Nephron progenitor cell (in vitro differentiated cells): ENCODE measurements at regions not wholly inside any gene's neighbourhood (a gene's known extent, or its start where the extent isn't known, plus 50 kb on each side); places are given as distances from the start of the nearest gene placed in this dataset.
"Not testable (repeated sequence)": the region's sequence is repeated elsewhere in the genome, so short reads cannot be mapped to it uniquely, and the experiment has no call there.

ENCODE experiments used
- DNase-seq: peaks from one replicate; pipeline ENCODE4 v3.0.0; 2021
- H3K27ac Mint-ChIP-seq: 2 replicates; pipeline ENCODE4 v1.8.0; 2021; ENCODE audit warnings: mild to moderate bottlenecking, moderate library complexity, mixed read lengths
- H3K27me3 Mint-ChIP-seq: 2 replicates; pipeline ENCODE4 v1.8.0; 2021; ENCODE audit warnings: mild to moderate bottlenecking, low read depth, mixed read lengths; ENCODE audit not compliant: poor library complexity
- H3K36me3 Mint-ChIP-seq: 2 replicates; pipeline ENCODE4 v1.8.0; 2021; ENCODE audit warnings: low read depth, mixed read lengths
- H3K4me1 Mint-ChIP-seq: 2 replicates; pipeline ENCODE4 v1.8.0; 2021; ENCODE audit warnings: mixed read lengths
- H3K4me3 Mint-ChIP-seq: 2 replicates; pipeline ENCODE4 v1.8.0; 2021; ENCODE audit warnings: mild to moderate bottlenecking, moderate library complexity, mixed read lengths
- H3K9me3 Mint-ChIP-seq: 2 replicates; pipeline ENCODE4 v1.8.0; 2021; ENCODE audit warnings: mild to moderate bottlenecking, moderate library complexity, mixed read lengths
- CTCF ChIP-seq: fragments of 200-600 bp; sonication (generic); IDR thresholded peaks from 2 replicates; pipeline ENCODE4 v1.5.0; 2021; ENCODE audit warnings: antibody characterized with exemption

- Mint-ChIP-seq H3K36me3 (no peaks in the 10 kb centered on the region), H3K4me3 (no peak overlapping the region), H3K4me1 (no peaks in the 10 kb centered on the region), H3K27me3 (peaks cover 5% of the 10 kb centered on the region), H3K27ac (no peak overlapping the region), H3K9me3 (no peaks in the 10 kb centered on the region)
- no peak for DNase-seq
- no peak for TF ChIP-seq CTCF
Measured at GRCh38 chr2:129199501-129199900, 780.0 kb upstream of the RAB6C start.

DNA sequence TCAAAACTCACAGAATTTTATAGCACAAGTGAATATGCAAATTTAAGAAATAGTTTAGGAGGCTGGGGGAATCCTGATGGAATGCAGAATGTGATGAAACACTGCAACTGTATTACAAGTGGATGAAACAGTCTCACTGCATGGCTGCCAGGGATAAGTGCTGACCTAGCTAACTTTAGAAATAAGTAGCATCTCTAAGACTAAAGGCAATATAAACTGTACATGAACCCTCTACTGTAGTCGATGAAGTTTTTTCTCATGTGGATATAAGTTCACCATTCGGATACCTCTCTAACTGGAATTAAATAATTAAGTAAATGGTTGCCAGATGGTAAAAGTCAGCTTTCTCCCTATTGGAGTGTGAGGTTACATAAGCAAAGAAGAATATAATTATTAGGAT lies 777.8 kb upstream of the RAB6C start:
- TF ChIP-seq CTCF, result no peak
- H3K27ac Mint-ChIP-seq, result no peak overlapping the region
- no peaks in the 10 kb centered on the region for H3K27me3 Mint-ChIP-seq
- DNase-seq, result no peak
- no peaks in the 10 kb centered on the region for H3K4me1 Mint-ChIP-seq
- no peaks in the 10 kb centered on the region for H3K36me3 Mint-ChIP-seq
- H3K9me3 Mint-ChIP-seq, result no peaks in the 10 kb centered on the region
- no peak overlapping the region for H3K4me3 Mint-ChIP-seq

DNA sequence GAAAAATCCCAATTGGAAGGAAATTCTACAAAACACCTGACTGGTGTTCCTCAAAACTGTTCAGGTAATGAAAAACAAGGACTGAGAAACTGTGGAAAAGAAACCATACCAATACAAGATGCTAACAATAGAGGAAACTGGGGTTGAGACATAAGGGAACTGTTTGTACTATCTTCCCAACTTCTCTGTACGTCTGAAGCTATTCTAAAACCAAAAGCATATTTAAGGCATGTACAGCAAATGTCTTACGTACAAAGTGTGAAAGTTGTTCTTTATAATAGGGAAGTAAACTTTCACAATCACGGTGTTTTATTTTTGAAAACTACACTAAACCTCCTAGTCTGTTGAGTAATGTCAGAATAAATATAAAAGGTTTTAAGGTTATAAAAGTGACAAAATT lies 776.1 kb upstream of the RAB6C start:
- H3K27ac Mint-ChIP-seq, result no peak overlapping the region
- TF ChIP-seq CTCF, result no peak
- DNase-seq, result no peak
- no peaks in the 10 kb centered on the region for H3K36me3 Mint-ChIP-seq
- H3K4me1 Mint-ChIP-seq, result no peaks in the 10 kb centered on the region
- no peaks in the 10 kb centered on the region for H3K9me3 Mint-ChIP-seq
- no peak overlapping the region for H3K4me3 Mint-ChIP-seq
- H3K27me3 Mint-ChIP-seq, result no peaks in the 10 kb centered on the region

DNA sequence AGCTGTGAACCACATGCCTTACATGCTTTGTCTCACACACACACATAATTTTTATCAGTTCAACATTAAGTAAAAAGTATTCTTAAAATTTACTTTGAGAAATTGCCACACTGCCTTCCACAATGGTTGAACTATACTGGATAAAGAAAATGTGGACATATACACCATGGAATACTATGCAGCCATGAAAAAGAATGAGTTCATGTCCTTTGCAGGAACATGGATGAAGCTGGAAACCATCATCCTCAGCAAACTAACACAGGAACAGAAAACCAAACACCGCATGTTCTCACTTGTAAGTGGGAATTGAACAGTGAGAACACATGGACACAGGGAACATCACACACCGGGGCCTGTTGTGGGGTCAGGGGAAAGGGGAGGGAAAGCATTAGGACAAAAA lies 774.9 kb upstream of the RAB6C start:
- H3K36me3 Mint-ChIP-seq, H3K27me3 Mint-ChIP-seq, H3K4me3 Mint-ChIP-seq, H3K9me3 Mint-ChIP-seq, H3K27ac Mint-ChIP-seq, H3K4me1 Mint-ChIP-seq, DNase-seq: not testable (repeated sequence)

GRCh38 chr2:129205176-129205575 lies 774.3 kb upstream of the RAB6C start:
- H3K27me3 Mint-ChIP-seq, result no peaks in the 10 kb centered on the region
- no peaks in the 10 kb centered on the region for H3K4me1 Mint-ChIP-seq
- no peaks in the 10 kb centered on the region for H3K9me3 Mint-ChIP-seq
- H3K27ac Mint-ChIP-seq, result no peak overlapping the region
- no peaks in the 10 kb centered on the region for H3K36me3 Mint-ChIP-seq
- TF ChIP-seq CTCF, result no peak
- DNase-seq, result no peak
- no peak overlapping the region for H3K4me3 Mint-ChIP-seq

- H3K4me1 Mint-ChIP-seq, result no peaks in the 10 kb centered on the region
- no peak overlapping the region for H3K4me3 Mint-ChIP-seq
- no peaks in the 10 kb centered on the region for H3K9me3 Mint-ChIP-seq
- no peak for TF ChIP-seq CTCF
- no peak for DNase-seq
- H3K36me3 Mint-ChIP-seq, result no peaks in the 10 kb centered on the region
- H3K27me3 Mint-ChIP-seq, result no peaks in the 10 kb centered on the region
- H3K27ac Mint-ChIP-seq, result no peak overlapping the region
Measured at GRCh38 chr2:129205766-129206165, 773.7 kb upstream of the RAB6C start.
